ENCODE measurements at regions not wholly inside any gene's neighbourhood (a gene's known extent, or its start where the extent isn't known, plus 50 kb on each side); places are given as distances from the start of the nearest gene placed in this dataset.
"Not testable (repeated sequence)": the region's sequence is repeated elsewhere in the genome, so short reads cannot be mapped to it uniquely, and the experiment has no call there.

- DNase-seq, result peak; percentile 88
Measured at GRCh38 chr5:124927735-124928134, 181.3 kb upstream of the ZNF608 start.

GRCh38 chr5:124929000-124929399, 182.6 kb upstream of the ZNF608 start:
- DNase-seq, result no peak

- DNase-seq, result peak; percentile 59
Measured at GRCh38 chr5:124932791-124933600, 186.6 kb upstream of the ZNF608 start.

- DNase-seq, result no peak
Measured at GRCh38 chr5:124935065-124935464, 188.6 kb upstream of the ZNF608 start.

GRCh38 chr5:124936626-124936933, 190.1 kb upstream of the ZNF608 start:
- DNase-seq, result no peak

GRCh38 chr5:124941051-124942049, 194.9 kb upstream of the ZNF608 start:
- DNase-seq, result no peak

- DNase-seq, result no peak
Measured at GRCh38 chr5:124948062-124948753, 201.8 kb upstream of the ZNF608 start.

- DNase-seq, result no peak
Measured at GRCh38 chr5:124948754-124949275, 202.4 kb upstream of the ZNF608 start.

- DNase-seq, result no peak
Measured at GRCh38 chr5:124949862-124950261, 203.4 kb upstream of the ZNF608 start.

- no peak for DNase-seq
Measured at GRCh38 chr5:124951105-124951504, 204.7 kb upstream of the ZNF608 start.

GRCh38 chr5:124951661-124952060, 205.2 kb upstream of the ZNF608 start:
- no peak for DNase-seq

GRCh38 chr5:124952079-124952478, 205.6 kb upstream of the ZNF608 start:
- DNase-seq, result no peak

GRCh38 chr5:124952566-124952965, 206.1 kb upstream of the ZNF608 start:
- no peak for DNase-seq

- DNase-seq, result no peak
Measured at GRCh38 chr5:124954784-124955183, 208.3 kb upstream of the ZNF608 start.

GRCh38 chr5:124956471-124957029, 210.1 kb upstream of the ZNF608 start:
- DNase-seq, result no peak

- no peak for DNase-seq
Measured at GRCh38 chr5:124957063-124957462, 210.6 kb upstream of the ZNF608 start.

GRCh38 chr5:124960266-124960665, 213.8 kb upstream of the ZNF608 start:
- DNase-seq, result no peak

- no peak for DNase-seq
Measured at GRCh38 chr5:124961521-124961920, 215.1 kb upstream of the ZNF608 start.

- DNase-seq, result no peak
Measured at GRCh38 chr5:124962111-124962510, 215.7 kb upstream of the ZNF608 start.

- DNase-seq, result no peak
Measured at GRCh38 chr5:124962735-124963134, 216.3 kb upstream of the ZNF608 start.

GRCh38 chr5:124963236-124963919, 216.9 kb upstream of the ZNF608 start:
- peak; percentile 52 for DNase-seq

- not testable (repeated sequence) for DNase-seq
Measured at GRCh38 chr5:124966741-124967140, 220.3 kb upstream of the ZNF608 start.
